ENCODE measurements at regions not wholly inside any gene's neighbourhood (a gene's known extent, or its start where the extent isn't known, plus 50 kb on each side); places are given as distances from the start of the nearest gene placed in this dataset.

DNA sequence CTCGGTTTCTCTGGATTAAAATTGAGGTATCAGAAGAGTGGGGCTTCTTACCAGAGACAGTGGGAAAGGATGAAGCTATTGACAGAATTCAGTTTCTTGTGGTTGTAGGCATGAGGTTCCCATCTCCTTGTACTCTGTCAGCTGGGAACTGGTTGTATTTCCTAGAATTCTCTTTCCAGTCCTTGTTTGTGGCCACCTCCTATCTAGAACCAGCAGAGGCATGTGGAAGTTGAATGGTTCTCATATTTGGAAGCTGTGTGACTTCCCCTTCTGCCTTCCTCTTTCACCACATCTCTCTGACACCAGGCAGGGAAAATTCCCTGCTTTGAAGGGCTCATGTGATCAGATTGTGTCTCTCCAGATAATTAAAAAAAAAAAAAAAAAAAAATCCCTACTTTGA lies 457.7 kb upstream of the ADAMTS5 start:
- TF ChIP-seq, protein P1, sequence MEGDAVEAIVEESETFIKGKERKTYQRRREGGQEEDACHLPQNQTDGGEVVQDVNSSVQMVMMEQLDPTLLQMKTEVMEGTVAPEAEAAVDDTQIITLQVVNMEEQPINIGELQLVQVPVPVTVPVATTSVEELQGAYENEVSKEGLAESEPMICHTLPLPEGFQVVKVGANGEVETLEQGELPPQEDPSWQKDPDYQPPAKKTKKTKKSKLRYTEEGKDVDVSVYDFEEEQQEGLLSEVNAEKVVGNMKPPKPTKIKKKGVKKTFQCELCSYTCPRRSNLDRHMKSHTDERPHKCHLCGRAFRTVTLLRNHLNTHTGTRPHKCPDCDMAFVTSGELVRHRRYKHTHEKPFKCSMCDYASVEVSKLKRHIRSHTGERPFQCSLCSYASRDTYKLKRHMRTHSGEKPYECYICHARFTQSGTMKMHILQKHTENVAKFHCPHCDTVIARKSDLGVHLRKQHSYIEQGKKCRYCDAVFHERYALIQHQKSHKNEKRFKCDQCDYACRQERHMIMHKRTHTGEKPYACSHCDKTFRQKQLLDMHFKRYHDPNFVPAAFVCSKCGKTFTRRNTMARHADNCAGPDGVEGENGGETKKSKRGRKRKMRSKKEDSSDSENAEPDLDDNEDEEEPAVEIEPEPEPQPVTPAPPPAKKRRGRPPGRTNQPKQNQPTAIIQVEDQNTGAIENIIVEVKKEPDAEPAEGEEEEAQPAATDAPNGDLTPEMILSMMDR (IDR thresholded peaks at IDR 0.05; ENCODE audit: borderline replicate concordance, insufficient read depth, low read depth, low read length): no peak
- no peak overlapping the region for H3K4me3 ChIP-seq (ENCODE audit: low read depth, low read length)

- H3K4me3 ChIP-seq (ENCODE audit: low read depth, low read length): no peak overlapping the region
- TF ChIP-seq, protein P1 (IDR thresholded peaks at IDR 0.05; ENCODE audit: borderline replicate concordance, insufficient read depth, low read depth, low read length): no peak
Measured at GRCh38 chr21:27423906-27424595, 457.2 kb upstream of the ADAMTS5 start.

DNA sequence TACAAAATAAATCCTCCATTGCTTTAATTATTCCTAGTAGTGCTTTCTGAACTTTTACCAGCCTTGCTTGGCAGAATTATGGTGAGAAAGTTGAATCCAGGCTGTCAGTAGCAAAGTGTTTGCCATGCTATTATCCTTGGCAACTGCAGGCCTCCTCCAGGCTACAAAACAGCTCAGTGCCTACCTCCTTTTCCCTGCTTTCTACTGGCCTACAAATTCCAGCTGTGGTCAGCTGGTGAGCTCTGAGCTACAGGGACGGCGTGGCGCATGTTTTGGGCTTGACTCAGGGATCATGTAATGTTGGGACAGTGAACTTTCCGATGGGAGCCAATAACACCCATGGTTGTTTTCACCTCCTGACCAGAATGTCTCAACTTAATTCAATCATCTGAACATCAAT lies 456.1 kb upstream of the ADAMTS5 start:
- H3K4me3 ChIP-seq (ENCODE audit: low read depth, low read length): no peak overlapping the region
- TF ChIP-seq, protein P1 (IDR thresholded peaks at IDR 0.05; ENCODE audit: borderline replicate concordance, insufficient read depth, low read depth, low read length): no peak

DNA sequence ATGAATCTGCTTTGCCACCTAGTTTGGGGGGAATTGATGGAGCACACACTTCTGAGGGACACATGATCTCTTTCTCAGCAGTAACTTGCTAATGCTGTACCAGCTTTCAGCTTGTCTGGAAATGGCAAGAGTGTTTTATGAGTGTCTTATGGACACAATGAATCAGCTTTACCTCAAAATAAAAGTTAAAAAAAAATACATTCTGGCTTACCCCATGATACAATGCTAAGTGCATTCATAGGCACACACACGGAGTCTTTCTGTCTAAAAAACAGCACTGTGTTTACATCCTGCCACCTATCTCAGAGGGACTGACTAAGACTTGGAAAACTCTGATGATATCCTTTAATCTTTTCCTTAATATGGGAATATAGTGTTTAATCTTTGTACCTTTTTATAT lies 455.5 kb upstream of the ADAMTS5 start:
- TF ChIP-seq, protein P1 (IDR thresholded peaks at IDR 0.05; ENCODE audit: borderline replicate concordance, insufficient read depth, low read depth, low read length): no peak
- no peak overlapping the region for H3K4me3 ChIP-seq (ENCODE audit: low read depth, low read length)

- H3K4me3 ChIP-seq (ENCODE audit: low read depth, low read length): no peak overlapping the region
- TF ChIP-seq, protein P1 (IDR thresholded peaks at IDR 0.05; ENCODE audit: borderline replicate concordance, insufficient read depth, low read depth, low read length): no peak
Measured at GRCh38 chr21:27421654-27422053, 454.8 kb upstream of the ADAMTS5 start.

DNA sequence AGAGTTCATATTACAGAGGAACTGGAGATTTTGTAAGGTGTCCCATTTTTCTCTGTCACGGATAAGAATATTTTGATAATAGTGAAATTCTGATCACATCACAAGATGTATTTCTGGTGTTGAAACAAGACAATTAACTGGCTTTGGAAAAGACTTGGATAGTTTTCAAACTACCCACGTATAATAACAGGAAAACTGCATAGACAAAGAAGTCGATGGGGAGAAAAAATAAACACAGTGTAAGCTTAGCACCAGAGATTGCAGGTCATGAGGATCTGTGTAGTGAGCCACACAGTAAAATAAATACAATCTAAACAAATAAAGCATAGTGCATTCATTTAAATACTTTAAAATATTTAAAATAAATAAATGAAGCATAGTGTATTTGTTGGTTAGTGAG lies 452.3 kb upstream of the ADAMTS5 start:
- TF ChIP-seq, protein P1 (IDR thresholded peaks at IDR 0.05; ENCODE audit: borderline replicate concordance, insufficient read depth, low read depth, low read length): no peak
- H3K4me3 ChIP-seq (ENCODE audit: low read depth, low read length): no peak overlapping the region

DNA sequence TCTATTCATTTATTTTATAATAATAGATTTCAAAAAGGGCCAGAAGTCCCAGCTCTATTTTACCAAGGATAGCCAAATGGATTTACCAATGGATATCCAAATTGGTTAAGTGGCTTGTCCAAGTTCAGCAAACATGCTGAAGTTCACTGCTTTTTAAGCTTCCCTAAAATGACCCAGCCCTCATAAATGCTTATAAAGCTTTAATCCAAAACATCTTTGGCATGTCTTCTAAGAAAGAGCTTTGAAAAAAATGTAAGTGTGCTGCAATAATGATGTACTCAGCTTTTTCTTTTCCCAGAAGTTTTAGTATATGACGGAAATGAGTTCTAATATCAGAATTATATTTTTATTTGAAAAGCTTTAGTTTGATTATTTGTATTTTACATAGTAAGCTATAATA lies 451.5 kb upstream of the ADAMTS5 start:
- no peak overlapping the region for H3K4me3 ChIP-seq (ENCODE audit: low read depth, low read length)

More for the DNA sequence above, 451.5 kb upstream of the ADAMTS5 start:
- TF ChIP-seq, protein P1 (IDR thresholded peaks at IDR 0.05; ENCODE audit: borderline replicate concordance, insufficient read depth, low read depth, low read length): no peak
